Fibroblast of villous mesenchyme (primary cell): ENCODE measurements at regions not wholly inside any gene's neighbourhood (a gene's known extent, or its start where the extent isn't known, plus 50 kb on each side); places are given as distances from the start of the nearest gene placed in this dataset.

Source experiments
- DNase-seq: peaks from one replicate; pipeline ENCODE4 v3.0.0-alpha.2; 2010; ENCODE audit warnings: low read depth
- H3K4me3 ChIP-seq: 2 replicates; pipeline ENCODE4 v1.5.1; 2011; ENCODE audit warnings: low read depth, mild to moderate bottlenecking, low read length
- CTCF ChIP-seq: IDR thresholded peaks from 2 replicates; pipeline ENCODE4 v1.5.1; 2012; ENCODE audit warnings: low read depth, mild to moderate bottlenecking, low read length; ENCODE audit not compliant: insufficient read depth

GRCh38 chr11:92128026-92128425, 96.6 kb upstream of the FAT3 start:
- DNase-seq: no peak
- H3K4me3 ChIP-seq: no peak overlapping the region
- no peak for TF ChIP-seq CTCF

- no peak for DNase-seq
- H3K4me3 ChIP-seq: no peak overlapping the region
- no peak for TF ChIP-seq CTCF
Measured at GRCh38 chr11:92125321-92125720, 99.3 kb upstream of the FAT3 start.

- TF ChIP-seq CTCF: no peak
- DNase-seq: peak; percentile 3
- H3K4me3 ChIP-seq: no peak overlapping the region
Measured at GRCh38 chr11:92123540-92123939, 101.1 kb upstream of the FAT3 start.

GRCh38 chr11:92122561-92122960, 102.1 kb upstream of the FAT3 start:
- TF ChIP-seq CTCF: no peak
- no peak overlapping the region for H3K4me3 ChIP-seq
- no peak for DNase-seq

GRCh38 chr11:92111287-92111686, 113.3 kb upstream of the FAT3 start:
- no peak for TF ChIP-seq CTCF
- no peak overlapping the region for H3K4me3 ChIP-seq
- no peak for DNase-seq

GRCh38 chr11:92109466-92109865, 115.2 kb upstream of the FAT3 start:
- no peak for DNase-seq
- H3K4me3 ChIP-seq: no peak overlapping the region
- no peak for TF ChIP-seq CTCF

- H3K4me3 ChIP-seq: no peak overlapping the region
- DNase-seq: no peak
Measured at GRCh38 chr11:92107331-92107730, 117.3 kb upstream of the FAT3 start.

More at GRCh38 chr11:92107331-92107730, 117.3 kb upstream of the FAT3 start:
- no peak for TF ChIP-seq CTCF
